Ovary (tissue), 3 donors: ENCODE measurements at regions not wholly inside any gene's neighbourhood (a gene's known extent, or its start where the extent isn't known, plus 50 kb on each side); places are given as distances from the start of the nearest gene placed in this dataset.

Source experiments
- POLR2A ChIP-seq: fragments of 450-650 bp; IDR thresholded peaks from one replicate; pipeline ENCODE4 v1.6.1; 2017; ENCODE audit warnings: antibody characterized with exemption, mild to moderate bottlenecking, moderate library complexity
- TF ChIP-seq, protein P1 (sequence below), 3 donors: fragments of 450-650 bp in 2 of 3; fragments of 200-600 bp in 1 of 3; IDR thresholded peaks; one replicate each; pipeline versions ENCODE4 v1.5.1 to v1.8.0; 2016 to 2022; ENCODE audit warnings: antibody characterized with exemption in 3 of 3, mild to moderate bottlenecking in 1 of 3
- donor health status: DM: no; HTN: no; CAD: no.

DNA sequence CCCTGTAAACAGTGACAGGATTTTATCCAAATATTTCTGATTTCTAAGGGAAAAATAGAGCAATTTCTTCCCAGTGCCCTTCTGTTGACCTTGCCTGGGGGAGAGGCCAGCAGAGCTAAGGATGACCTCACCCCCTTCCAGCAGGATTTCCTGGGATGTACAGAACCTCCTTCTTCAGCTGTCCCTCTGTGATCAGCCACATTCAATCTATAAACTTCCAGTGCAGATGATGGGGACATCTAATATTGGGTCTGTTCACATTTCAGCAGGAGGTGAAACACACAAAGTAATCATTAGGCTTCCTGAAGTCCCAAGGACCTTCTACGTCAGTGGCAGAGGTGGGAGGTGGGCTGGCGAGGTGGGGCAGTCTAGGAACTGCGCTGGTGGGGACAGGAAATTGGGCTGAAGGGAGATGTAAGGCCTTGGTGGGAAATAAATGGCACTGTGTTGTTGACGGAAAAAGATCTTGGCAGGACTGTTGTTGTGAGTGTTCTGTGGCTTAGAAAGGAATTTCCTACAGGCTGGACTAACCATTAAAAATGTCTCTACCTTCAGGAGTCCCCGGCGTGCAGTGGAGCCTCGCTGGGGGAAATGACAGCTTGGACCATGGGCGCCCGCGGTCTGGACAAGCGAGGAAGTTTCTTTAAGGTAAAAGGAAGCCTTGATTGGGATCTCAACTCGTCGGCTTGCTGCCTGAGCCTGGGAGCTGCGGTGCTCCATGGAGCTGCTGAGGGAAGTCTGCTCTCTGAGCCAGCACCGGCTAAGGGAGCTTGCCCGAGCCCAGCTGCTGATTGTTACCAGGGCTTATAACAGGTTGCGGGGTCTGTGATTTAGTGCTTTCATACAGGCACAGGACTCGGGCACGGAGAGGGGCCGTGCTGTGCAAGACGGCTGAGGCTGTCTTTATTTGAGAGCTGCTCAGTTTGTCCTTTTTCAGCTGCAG is 127.9 kb upstream of the NAA20 start:
- TF ChIP-seq, protein P1, sequence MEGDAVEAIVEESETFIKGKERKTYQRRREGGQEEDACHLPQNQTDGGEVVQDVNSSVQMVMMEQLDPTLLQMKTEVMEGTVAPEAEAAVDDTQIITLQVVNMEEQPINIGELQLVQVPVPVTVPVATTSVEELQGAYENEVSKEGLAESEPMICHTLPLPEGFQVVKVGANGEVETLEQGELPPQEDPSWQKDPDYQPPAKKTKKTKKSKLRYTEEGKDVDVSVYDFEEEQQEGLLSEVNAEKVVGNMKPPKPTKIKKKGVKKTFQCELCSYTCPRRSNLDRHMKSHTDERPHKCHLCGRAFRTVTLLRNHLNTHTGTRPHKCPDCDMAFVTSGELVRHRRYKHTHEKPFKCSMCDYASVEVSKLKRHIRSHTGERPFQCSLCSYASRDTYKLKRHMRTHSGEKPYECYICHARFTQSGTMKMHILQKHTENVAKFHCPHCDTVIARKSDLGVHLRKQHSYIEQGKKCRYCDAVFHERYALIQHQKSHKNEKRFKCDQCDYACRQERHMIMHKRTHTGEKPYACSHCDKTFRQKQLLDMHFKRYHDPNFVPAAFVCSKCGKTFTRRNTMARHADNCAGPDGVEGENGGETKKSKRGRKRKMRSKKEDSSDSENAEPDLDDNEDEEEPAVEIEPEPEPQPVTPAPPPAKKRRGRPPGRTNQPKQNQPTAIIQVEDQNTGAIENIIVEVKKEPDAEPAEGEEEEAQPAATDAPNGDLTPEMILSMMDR (IDR thresholded peaks at IDR 0.05), result no peak
- TF ChIP-seq POLR2A, result no peak
